Fibroblast of lung (primary cell): ENCODE measurements at regions not wholly inside any gene's neighbourhood (a gene's known extent, or its start where the extent isn't known, plus 50 kb on each side); places are given as distances from the start of the nearest gene placed in this dataset.

ENCODE experiments used
- DNase-seq, 2 donors: peaks; one replicate each; pipeline versions ENCODE4 v3.0.0 to v3.0.0-alpha.2; 2010; ENCODE audit warnings: low read depth in 2 of 2
- H2AFZ ChIP-seq: 2 replicates; pipeline ENCODE4 v1.5.1; 2012; ENCODE audit warnings: low read length, control low read depth, inconsistent platforms
- H3K27ac ChIP-seq: 2 replicates; pipeline ENCODE4 v1.5.1; 2011; ENCODE audit warnings: low read length, control low read depth; ENCODE audit not compliant: insufficient read depth
- H3K27me3 ChIP-seq: 2 replicates; pipeline ENCODE4 v1.5.1; 2011; ENCODE audit warnings: mild to moderate bottlenecking, low read length; ENCODE audit not compliant: control insufficient read depth, insufficient read depth
- H3K36me3 ChIP-seq: 2 replicates; pipeline ENCODE4 v1.5.1; 2011; ENCODE audit warnings: low read length; ENCODE audit not compliant: control insufficient read depth, insufficient read depth
- H3K4me1 ChIP-seq: 2 replicates; pipeline ENCODE4 v1.5.1; 2011; ENCODE audit warnings: low read length; ENCODE audit not compliant: control insufficient read depth, insufficient read depth; ENCODE audit errors: extremely low read depth
- H3K4me2 ChIP-seq: 2 replicates; pipeline ENCODE4 v1.5.1; 2011; ENCODE audit warnings: low read length, control low read depth; ENCODE audit not compliant: insufficient read depth; ENCODE audit errors: extremely low read depth
- H3K4me3 ChIP-seq, 4 experiments: fragments of 200-600 bp in 1 of 4; sonication (generic) in 1 of 4; replicated peaks in 1 of 4; 2 replicates each; pipeline ENCODE4 v1.5.1; 2011 to 2016; ENCODE audit warnings: low read length in 4 of 4, low read depth in 3 of 4, mild to moderate bottlenecking in 3 of 4, control low read depth in 2 of 4, inconsistent platforms in 1 of 4, mixed read lengths in 1 of 4; ENCODE audit not compliant: insufficient read depth in 1 of 4; ENCODE audit errors: control extremely low read depth in 1 of 4
- H3K79me2 ChIP-seq: 2 replicates; pipeline ENCODE4 v1.5.1; 2012; ENCODE audit warnings: mild to moderate bottlenecking, low read length, inconsistent platforms; ENCODE audit not compliant: control insufficient read depth, insufficient read depth
- H3K9ac ChIP-seq: 2 replicates; pipeline ENCODE4 v1.5.1; 2011; ENCODE audit warnings: mild to moderate bottlenecking, low read length, control low read depth; ENCODE audit not compliant: insufficient read depth
- H3K9me3 ChIP-seq: 2 replicates; pipeline ENCODE4 v1.5.1; 2012; ENCODE audit warnings: low read depth, low read length; ENCODE audit not compliant: control insufficient read depth, insufficient read depth
- H4K20me1 ChIP-seq: 2 replicates; pipeline ENCODE4 v1.5.1; 2011; ENCODE audit warnings: low read length; ENCODE audit not compliant: control insufficient read depth, insufficient read depth; ENCODE audit errors: extremely low read depth
- EZH2 ChIP-seq: IDR thresholded peaks from 2 replicates; pipeline ENCODE4 v1.5.1; 2012; ENCODE audit warnings: low read length, control low read depth, mild to moderate bottlenecking; ENCODE audit errors: missing control alignments
- TF ChIP-seq, protein P1 (sequence below), 2 donors: IDR thresholded peaks in 1 of 2; conservative IDR thresholded peaks in 1 of 2; 1 replicate in 1 of 2; 2 replicates in 1 of 2; pipeline ENCODE4 v1.5.1; 2011 to 2012; ENCODE audit warnings: low read length in 2 of 2, control low read depth in 1 of 2, inconsistent platforms in 1 of 2, low read depth in 1 of 2, mild to moderate bottlenecking in 1 of 2

DNA sequence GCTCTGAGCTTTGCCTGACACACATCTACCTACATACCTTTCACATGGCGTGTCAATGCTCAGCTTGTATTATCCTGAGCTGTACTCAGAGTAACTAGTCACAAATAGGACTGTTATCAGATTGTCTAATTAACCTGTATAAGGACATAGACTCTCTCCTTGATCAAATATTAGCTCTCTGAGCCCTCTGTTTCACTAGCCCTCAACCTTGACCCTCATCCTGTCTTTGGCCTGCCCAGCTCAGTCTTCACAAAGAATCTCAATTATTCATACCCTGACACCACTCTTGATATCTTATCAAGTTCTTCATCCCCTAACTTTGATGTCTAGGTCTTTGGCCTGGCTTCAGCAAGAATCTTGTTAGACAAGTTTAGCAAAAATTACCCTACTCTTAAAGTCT, 320.7 kb upstream of the PCDH7 start:
- Histone ChIP-seq H2AFZ (no peak overlapping the region), H4K20me1 (no peaks in the 10 kb centered on the region), H3K27me3 (no peaks in the 10 kb centered on the region), H3K4me2 (no peak overlapping the region), H3K27ac (no peak overlapping the region), H3K4me1 (no peaks in the 10 kb centered on the region), H3K9me3 (no peaks in the 10 kb centered on the region), H3K36me3 (no peaks in the 10 kb centered on the region), H3K4me3 (no peak overlapping the region), H3K9ac (no peak overlapping the region), H3K79me2 (no peaks in the 10 kb centered on the region)
- TF ChIP-seq EZH2, result no peak
- TF ChIP-seq, protein P1, sequence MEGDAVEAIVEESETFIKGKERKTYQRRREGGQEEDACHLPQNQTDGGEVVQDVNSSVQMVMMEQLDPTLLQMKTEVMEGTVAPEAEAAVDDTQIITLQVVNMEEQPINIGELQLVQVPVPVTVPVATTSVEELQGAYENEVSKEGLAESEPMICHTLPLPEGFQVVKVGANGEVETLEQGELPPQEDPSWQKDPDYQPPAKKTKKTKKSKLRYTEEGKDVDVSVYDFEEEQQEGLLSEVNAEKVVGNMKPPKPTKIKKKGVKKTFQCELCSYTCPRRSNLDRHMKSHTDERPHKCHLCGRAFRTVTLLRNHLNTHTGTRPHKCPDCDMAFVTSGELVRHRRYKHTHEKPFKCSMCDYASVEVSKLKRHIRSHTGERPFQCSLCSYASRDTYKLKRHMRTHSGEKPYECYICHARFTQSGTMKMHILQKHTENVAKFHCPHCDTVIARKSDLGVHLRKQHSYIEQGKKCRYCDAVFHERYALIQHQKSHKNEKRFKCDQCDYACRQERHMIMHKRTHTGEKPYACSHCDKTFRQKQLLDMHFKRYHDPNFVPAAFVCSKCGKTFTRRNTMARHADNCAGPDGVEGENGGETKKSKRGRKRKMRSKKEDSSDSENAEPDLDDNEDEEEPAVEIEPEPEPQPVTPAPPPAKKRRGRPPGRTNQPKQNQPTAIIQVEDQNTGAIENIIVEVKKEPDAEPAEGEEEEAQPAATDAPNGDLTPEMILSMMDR (conservative IDR thresholded peaks at IDR 0.05 in 1 of 2, IDR thresholded peaks at IDR 0.05 in 1 of 2; ENCODE audit: low read depth in 1 of 2, low read length in 2 of 2), result no peak
- DNase-seq, result no peak

DNA sequence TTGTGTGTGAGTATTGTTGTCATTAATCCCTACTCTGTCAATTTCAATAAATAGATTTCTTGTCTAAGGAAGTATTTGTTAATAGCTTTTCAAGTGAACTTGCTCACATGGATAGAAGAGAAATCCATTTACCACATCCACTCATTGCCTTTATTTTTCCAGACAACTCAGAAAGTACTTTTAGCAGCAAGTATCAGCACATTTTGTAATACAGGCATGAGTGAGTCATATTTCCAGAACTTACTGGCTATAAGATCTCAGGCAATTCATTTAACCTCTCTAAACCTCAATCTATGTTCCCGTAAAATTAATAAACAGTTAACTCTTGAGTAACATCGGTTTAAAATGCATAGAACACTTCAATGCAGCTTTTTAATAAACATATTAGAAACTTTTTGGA, 317.9 kb upstream of the PCDH7 start:
- no peaks in the 10 kb centered on the region for H3K9me3 ChIP-seq
- no peaks in the 10 kb centered on the region for H3K79me2 ChIP-seq
- no peaks in the 10 kb centered on the region for H3K27me3 ChIP-seq
- no peak overlapping the region for H3K9ac ChIP-seq
- H3K4me3 ChIP-seq, result no peak overlapping the region
- H3K27ac ChIP-seq, result no peak overlapping the region
- no peaks in the 10 kb centered on the region for H3K4me1 ChIP-seq
- TF ChIP-seq, protein P1 (conservative IDR thresholded peaks at IDR 0.05 in 1 of 2, IDR thresholded peaks at IDR 0.05 in 1 of 2; ENCODE audit: low read depth in 1 of 2, low read length in 2 of 2), result no peak
- TF ChIP-seq EZH2, result no peak
- DNase-seq, result peak; percentile 15 to 83
- H3K36me3 ChIP-seq, result no peaks in the 10 kb centered on the region
- no peaks in the 10 kb centered on the region for H4K20me1 ChIP-seq
- no peak overlapping the region for H2AFZ ChIP-seq
- no peak overlapping the region for H3K4me2 ChIP-seq

DNA sequence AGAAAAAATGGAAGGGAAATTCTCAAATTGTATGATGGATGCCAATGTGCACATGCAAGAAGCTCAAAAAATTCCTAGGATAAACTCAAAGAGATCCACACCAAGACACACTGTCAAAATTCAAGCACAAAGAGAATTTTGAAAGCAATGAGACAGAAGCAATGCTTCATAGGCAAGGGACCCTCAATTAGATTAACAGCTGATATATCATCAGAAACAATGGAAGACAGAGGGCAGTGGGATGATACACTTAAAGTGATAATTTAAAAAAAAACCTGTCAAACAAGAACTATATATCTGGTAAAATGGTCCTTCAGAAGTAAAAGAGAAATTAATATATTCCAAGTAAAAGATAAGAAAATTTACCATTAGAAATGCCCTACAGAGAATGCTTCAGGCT, 306.3 kb upstream of the PCDH7 start:
- Histone ChIP-seq H3K4me1 (no peaks in the 10 kb centered on the region), H3K9ac (no peak overlapping the region), H3K27me3 (no peaks in the 10 kb centered on the region), H3K9me3 (no peaks in the 10 kb centered on the region), H3K27ac (no peak overlapping the region), H2AFZ (no peak overlapping the region), H4K20me1 (no peaks in the 10 kb centered on the region), H3K36me3 (no peaks in the 10 kb centered on the region), H3K79me2 (no peaks in the 10 kb centered on the region), H3K4me3 (no peak overlapping the region), H3K4me2 (no peak overlapping the region)
- TF ChIP-seq, protein P1 (conservative IDR thresholded peaks at IDR 0.05 in 1 of 2, IDR thresholded peaks at IDR 0.05 in 1 of 2; ENCODE audit: low read depth in 1 of 2, low read length in 2 of 2), result no peak
- no peak for TF ChIP-seq EZH2
- DNase-seq, result no peak
